ENCODE measurements at regions not wholly inside any gene's neighbourhood (a gene's known extent, or its start where the extent isn't known, plus 50 kb on each side); places are given as distances from the start of the nearest gene placed in this dataset.

DNA sequence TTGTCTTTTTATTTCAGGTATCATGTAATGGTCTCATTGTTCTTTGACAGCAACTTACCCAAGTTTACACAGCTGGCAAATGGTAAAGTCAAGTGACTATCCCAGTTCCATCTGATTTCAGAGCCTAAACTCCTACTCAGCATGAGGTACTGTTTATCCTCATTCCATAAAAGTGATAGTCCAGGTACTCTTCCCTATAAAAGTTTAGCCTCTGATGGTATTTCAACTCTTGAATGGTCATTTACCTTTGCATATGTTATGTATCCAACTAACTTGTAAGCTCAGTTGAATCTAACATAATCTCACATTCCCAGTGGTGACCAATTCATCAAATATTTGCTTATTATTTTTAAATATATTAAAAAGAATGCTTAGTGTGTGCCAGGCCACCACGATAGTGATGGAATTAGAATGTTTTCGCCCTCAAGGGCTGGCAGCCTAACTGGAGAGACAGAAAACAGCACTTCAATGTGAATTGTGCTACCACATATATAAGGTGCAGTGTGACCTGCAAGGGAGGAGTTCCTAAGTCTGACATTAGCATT lies 307.1 kb downstream of the CTH start:
- TF ChIP-seq POLR2AphosphoS5 (IDR thresholded peaks at IDR 0.05; ENCODE audit: low read depth, low read length) (no peak), BHLHE40 (IDR thresholded peaks at IDR 0.05; ENCODE audit: low read length) (no peak), ZNF782 (CRISPR knock-in tag; IDR thresholded peaks at IDR 0.05; ENCODE audit: borderline replicate concordance) (no peak)
- TF ChIP-seq, protein P1, sequence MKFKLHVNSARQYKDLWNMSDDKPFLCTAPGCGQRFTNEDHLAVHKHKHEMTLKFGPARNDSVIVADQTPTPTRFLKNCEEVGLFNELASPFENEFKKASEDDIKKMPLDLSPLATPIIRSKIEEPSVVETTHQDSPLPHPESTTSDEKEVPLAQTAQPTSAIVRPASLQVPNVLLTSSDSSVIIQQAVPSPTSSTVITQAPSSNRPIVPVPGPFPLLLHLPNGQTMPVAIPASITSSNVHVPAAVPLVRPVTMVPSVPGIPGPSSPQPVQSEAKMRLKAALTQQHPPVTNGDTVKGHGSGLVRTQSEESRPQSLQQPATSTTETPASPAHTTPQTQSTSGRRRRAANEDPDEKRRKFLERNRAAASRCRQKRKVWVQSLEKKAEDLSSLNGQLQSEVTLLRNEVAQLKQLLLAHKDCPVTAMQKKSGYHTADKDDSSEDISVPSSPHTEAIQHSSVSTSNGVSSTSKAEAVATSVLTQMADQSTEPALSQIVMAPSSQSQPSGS (CRISPR knock-in tag; IDR thresholded peaks at IDR 0.05), result no peak
